GM19397 (cell line): ENCODE measurements at regions not wholly inside any gene's neighbourhood (a gene's known extent, or its start where the extent isn't known, plus 50 kb on each side); places are given as distances from the start of the nearest gene placed in this dataset.

Experiments
- ATAC-seq: cut with Tn5 transposase; IDR thresholded peaks from one replicate; pipeline ENCODE4 v1.9.1; 2021; ENCODE audit warnings: mild to moderate bottlenecking, moderate library complexity; ENCODE audit not compliant: unreplicated experiment

- ATAC-seq = no peak
Measured at GRCh38 chr22:48361099-48361639, 1466.5 kb downstream of the BRD1 start.

- no peak for ATAC-seq
Measured at GRCh38 chr22:48359613-48359965, 1468.1 kb downstream of the BRD1 start.

DNA sequence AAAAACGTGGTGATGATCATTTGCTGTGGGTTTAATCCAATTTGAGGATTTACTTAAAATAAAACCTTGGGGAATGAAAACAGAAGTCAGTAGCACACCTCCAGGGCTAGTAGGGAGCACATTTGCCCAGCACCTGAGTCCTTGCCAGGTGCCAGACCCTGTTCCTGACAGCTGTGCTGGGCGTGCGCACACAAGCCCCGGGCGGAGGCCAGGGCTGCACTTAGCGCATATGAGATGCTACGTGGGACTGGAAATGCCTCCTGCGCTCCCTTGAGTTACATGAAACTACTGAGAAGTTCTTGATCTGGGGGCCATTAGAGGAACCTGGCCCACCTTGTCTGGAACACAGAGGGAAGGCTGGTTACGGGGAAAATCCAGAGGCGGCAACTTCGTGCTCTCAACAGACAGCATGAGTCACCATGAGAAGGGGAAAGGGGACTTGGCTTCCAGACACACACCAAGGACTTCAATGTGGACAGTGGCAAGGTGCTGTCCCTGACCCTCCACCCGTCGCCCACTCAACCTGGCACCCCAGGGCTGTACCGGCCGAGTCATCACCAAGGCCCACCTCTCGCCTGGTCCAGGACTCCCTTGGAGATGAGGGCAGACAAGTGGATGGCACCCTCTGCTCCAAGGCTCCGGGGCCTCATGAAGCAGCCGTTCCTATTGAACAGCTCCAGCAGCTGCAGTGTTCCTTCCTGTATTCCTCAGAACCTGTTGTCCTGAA lies 1468.6 kb downstream of the BRD1 start:
- no peak for ATAC-seq

DNA sequence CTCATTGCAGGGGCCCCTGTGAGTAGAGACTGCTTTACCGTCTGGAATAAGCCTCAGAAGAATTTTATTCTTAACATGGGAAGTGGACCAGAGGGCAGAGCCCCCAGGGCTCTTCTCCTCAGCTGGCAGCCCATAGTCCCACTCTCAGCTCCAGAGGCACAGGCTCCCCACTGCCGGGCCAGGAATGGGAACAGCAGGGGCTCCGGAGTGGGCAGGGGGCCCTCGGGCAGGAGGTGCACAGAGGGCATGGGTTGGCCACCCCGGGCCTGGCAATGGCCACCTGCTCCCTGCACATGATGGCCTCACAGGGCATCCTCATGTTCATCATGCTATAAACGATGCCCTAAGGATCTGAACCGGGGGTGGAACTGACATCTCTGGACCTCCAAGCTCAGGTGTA lies 1469.7 kb downstream of the BRD1 start:
- no peak for ATAC-seq

DNA sequence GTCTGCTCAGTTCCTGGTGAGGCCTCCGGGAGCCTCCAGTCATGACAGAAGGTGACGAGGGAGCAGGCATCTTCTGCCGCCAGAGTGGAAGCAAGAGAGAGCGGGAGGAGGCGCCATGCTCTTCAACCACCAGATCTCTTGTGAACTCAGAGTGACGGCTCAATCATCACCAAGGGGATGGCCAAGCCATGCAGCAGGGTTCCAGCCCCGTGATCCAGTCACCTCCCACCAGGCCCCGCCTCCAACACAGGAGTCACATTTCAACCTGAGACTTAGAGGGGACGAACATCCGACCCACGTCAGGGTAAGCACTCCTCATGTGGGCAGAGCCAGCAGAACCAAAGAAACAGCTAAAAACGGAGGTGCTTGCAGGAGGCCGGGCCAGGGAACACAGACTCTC lies 1470.5 kb downstream of the BRD1 start:
- no peak for ATAC-seq

GRCh38 chr22:48356731-48357130 lies 1470.9 kb downstream of the BRD1 start:
- ATAC-seq = no peak

- ATAC-seq = no peak
Measured at GRCh38 chr22:48354096-48354495, 1473.6 kb downstream of the BRD1 start.

GRCh38 chr22:48353116-48353947 lies 1474.3 kb downstream of the BRD1 start:
- ATAC-seq = no peak

DNA sequence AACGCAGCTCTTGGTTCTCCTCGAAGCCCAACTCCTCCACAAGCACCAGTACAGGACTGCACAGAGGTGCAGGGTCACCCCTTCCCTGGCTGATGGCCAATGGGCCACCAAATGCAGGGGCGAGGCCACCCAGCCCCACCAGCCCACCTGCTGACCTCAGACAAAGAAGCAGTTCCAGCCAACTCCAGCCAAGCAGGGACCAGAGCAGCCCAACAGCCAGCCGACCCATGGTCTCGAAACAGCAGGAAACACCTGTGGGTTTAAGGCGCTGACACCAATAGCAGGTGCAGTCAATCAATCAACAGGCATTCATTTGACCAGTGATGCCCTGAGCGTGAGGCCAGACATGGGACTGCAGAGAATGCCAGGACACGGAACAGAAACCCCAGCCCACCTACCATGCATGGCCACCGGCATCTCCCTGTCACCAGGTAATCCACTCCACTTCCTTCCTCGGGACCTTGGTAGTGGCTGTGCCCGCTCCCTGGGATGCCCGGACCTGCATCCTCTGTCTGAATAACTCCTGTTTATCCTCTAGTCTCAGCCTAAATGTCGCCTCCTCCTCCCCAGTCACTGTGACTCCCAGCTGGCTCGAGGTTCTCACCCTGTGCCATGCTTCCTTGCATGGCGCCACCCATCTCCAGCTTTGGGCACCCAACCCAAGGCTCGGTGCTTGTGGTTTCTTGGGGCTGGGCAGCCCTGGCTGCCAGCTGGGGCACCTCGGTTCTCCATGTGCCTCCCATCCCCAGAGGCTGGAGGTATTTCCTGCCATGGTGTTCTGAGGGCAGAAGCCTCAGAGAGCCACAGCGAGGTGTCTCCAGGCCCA lies 1475.4 kb downstream of the BRD1 start:
- no peak for ATAC-seq

GRCh38 chr22:48351376-48352085 lies 1476.1 kb downstream of the BRD1 start:
- ATAC-seq = no peak

DNA sequence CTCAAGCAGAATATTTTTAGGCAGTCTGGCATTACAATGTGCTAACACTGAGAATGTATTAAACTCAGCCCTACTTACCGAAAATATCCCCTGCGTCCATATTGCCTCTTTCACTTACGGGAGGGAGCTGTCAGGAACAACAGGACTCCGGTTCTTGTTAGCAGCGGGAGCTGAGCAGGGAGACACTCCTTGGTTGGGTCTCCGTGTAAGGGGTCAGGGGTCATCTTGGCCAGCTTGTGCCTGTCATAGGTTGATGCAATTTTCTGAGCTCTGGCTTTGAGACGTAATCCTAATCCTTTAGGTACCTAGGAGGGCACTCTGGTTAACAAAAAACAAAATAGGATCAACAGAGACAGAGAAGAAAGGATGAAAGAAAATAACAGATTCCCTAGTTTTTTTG lies 1477.2 kb downstream of the BRD1 start:
- no peak for ATAC-seq

DNA sequence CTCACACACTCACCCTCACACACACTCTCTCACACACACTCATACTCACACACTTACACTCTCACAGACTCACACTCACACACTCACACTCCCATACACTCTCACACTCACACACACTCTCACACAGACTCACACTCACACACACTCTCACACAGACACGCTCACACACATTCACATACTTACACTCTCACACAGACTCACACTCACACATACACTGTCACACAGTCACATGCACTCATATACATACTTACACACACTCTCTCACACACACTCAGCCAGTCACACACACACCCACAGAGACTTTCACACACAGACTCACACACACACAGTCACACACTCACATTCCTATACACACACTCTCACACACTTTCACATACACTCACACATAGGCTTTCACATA lies 1478.8 kb downstream of the BRD1 start:
- ATAC-seq = no peak

GRCh38 chr22:48347311-48347710 lies 1480.4 kb downstream of the BRD1 start:
- no peak for ATAC-seq

GRCh38 chr22:48346911-48347310 lies 1480.8 kb downstream of the BRD1 start:
- ATAC-seq = no peak

GRCh38 chr22:48346311-48346710 lies 1481.4 kb downstream of the BRD1 start:
- no peak for ATAC-seq

GRCh38 chr22:48345631-48346030 lies 1482.0 kb downstream of the BRD1 start:
- no peak for ATAC-seq

DNA sequence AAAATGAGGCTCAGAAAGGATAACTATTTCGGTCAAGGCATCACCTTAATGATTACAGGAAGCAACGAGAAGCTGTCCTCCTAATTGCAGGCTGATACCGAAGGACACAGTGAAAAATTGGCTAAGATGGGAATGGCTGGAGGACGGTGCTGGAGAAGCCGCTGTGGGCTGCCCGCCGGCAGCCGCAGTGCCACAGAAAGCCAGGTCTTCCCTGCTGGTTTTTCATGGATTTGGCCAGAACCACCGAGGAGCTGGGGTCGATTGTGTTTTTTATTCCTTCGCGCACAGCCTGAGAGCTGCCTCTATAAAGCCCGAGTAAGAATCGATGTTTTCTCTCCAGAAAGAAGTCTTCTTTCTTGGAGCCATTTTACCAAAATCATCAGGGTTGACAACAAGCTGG lies 1484.2 kb downstream of the BRD1 start:
- no peak for ATAC-seq

DNA sequence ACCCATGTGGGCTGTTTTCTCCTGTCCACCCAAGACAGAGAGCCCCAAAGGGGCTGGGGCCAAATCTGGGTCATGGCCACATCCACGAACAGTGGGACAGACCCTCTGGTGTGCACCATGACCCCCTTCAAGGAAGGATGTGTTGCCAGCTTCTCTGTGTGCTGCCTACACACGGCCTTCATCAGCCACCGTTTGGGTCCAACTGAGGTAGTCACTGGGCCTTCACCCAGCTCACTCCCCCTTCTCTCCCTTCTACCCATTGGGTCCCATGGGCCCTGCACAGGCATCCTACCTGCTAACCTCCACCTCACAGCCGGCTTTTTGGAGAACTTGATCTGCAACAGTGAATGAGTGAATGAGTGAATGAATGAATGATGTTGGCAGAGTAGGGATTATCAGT lies 1484.9 kb downstream of the BRD1 start:
- no peak for ATAC-seq

DNA sequence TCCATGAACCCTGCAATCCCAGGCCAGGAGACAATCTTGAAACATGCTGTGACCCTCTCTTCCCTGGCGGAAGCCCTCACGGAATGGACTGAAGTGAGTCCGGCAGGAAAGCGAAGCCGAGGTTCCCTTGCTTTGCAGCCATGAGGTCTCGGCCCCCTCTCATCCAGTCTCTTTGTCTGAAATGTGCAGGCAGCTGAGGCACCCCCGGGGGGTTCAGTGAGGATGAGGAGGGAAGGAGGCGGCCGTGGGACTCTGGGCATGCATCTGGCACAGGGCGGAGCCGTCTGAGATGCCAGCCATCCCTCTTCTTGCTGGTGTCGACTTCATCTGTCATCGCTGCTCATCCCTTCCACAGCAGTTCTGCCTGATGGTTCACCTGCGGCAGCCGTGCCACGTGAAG lies 1485.7 kb downstream of the BRD1 start:
- no peak for ATAC-seq
